KMS-11 (cell line): ENCODE measurements at regions not wholly inside any gene's neighbourhood (a gene's known extent, or its start where the extent isn't known, plus 50 kb on each side); places are given as distances from the start of the nearest gene placed in this dataset.

Experiments
- H2AFZ ChIP-seq: fragments of 200-600 bp; sonication (generic); 2 replicates; pipeline ENCODE4 v1.6.1; 2016; ENCODE audit warnings: antibody characterized with exemption, mixed run types, low read depth
- H3K27ac ChIP-seq: fragments of 200-600 bp; sonication (generic); 2 replicates; pipeline ENCODE4 v1.6.1; 2016; ENCODE audit warnings: mild to moderate bottlenecking, mixed run types
- H3K27me3 ChIP-seq: fragments of 200-600 bp; sonication (generic); 2 replicates; pipeline ENCODE4 v1.6.1; 2017; ENCODE audit warnings: mild to moderate bottlenecking, low read depth, mixed run types, moderate library complexity; ENCODE audit not compliant: insufficient read depth
- H3K36me3 ChIP-seq: fragments of 200-600 bp; sonication (generic); 2 replicates; pipeline ENCODE4 v1.6.1; 2017; ENCODE audit warnings: mild to moderate bottlenecking, mixed run types; ENCODE audit not compliant: insufficient read depth
- H3K4me1 ChIP-seq: fragments of 200-600 bp; sonication (generic); 2 replicates; pipeline ENCODE4 v1.6.1; 2016; ENCODE audit warnings: mild to moderate bottlenecking, low read depth, mixed run types; ENCODE audit not compliant: poor library complexity, severe bottlenecking
- H3K4me2 ChIP-seq: fragments of 200-600 bp; sonication (generic); 2 replicates; pipeline ENCODE4 v1.7.0; 2016; ENCODE audit warnings: mild to moderate bottlenecking, mixed run types
- H3K4me3 ChIP-seq: fragments of 200-600 bp; sonication (generic); IDR thresholded peaks from 2 replicates; pipeline ENCODE4 v1.6.1; 2017; ENCODE audit warnings: low read depth, low read length, mixed read lengths; ENCODE audit not compliant: insufficient read depth
- H3K79me2 ChIP-seq: fragments of 200-600 bp; sonication (generic); 2 replicates; pipeline ENCODE4 v1.6.1; 2016; ENCODE audit warnings: low read depth, mixed run types; ENCODE audit not compliant: insufficient read depth
- H3K9ac ChIP-seq: fragments of 200-600 bp; sonication (generic); 2 replicates; pipeline ENCODE4 v1.6.1; 2016; ENCODE audit warnings: mild to moderate bottlenecking, mixed run types
- H4K20me1 ChIP-seq: fragments of 200-600 bp; sonication (generic); 2 replicates; pipeline ENCODE4 v1.6.1; 2016; ENCODE audit warnings: mild to moderate bottlenecking, mixed run types; ENCODE audit not compliant: insufficient read depth
- CTCF ChIP-seq: fragments of 200-600 bp; sonication (generic); conservative IDR thresholded peaks from 2 replicates; pipeline ENCODE4 v1.6.1; 2017; ENCODE audit warnings: low read depth, mild to moderate bottlenecking, antibody characterized with exemption, low read length, moderate library complexity, mixed read lengths

GRCh38 chr16:87006789-87007745 is 310.1 kb downstream of the C16orf95 start:
- Histone ChIP-seq H3K4me3 (no peak overlapping the region), H3K27ac (no peak overlapping the region), H2AFZ (no peak overlapping the region), H3K27me3 (0 out of 2 replicates have a peak, but pooled peaks cover 3% of the 10 kb centered on the region), H3K79me2 (no peaks in the 10 kb centered on the region), H4K20me1 (no peaks in the 10 kb centered on the region), H3K4me1 (no peaks in the 10 kb centered on the region), H3K9ac (no peak overlapping the region), H3K4me2 (no peak overlapping the region), H3K36me3 (no peaks in the 10 kb centered on the region)
- no peak for TF ChIP-seq CTCF

GRCh38 chr16:87007907-87008306 is 309.3 kb downstream of the C16orf95 start:
- Histone ChIP-seq H3K4me3 (no peak overlapping the region), H3K9ac (no peak overlapping the region), H4K20me1 (no peaks in the 10 kb centered on the region), H3K4me2 (no peak overlapping the region), H3K27me3 (0 out of 2 replicates have a peak, but pooled peaks cover 3% of the 10 kb centered on the region), H3K79me2 (no peaks in the 10 kb centered on the region), H3K27ac (no peak overlapping the region), H2AFZ (no peak overlapping the region), H3K4me1 (no peaks in the 10 kb centered on the region), H3K36me3 (no peaks in the 10 kb centered on the region)
- no peak for TF ChIP-seq CTCF

- no peaks in the 10 kb centered on the region for H3K4me1 ChIP-seq
- H3K36me3 ChIP-seq = no peaks in the 10 kb centered on the region
- H3K79me2 ChIP-seq = no peaks in the 10 kb centered on the region
- no peaks in the 10 kb centered on the region for H4K20me1 ChIP-seq
- TF ChIP-seq CTCF = no peak
- no peak overlapping the region for H3K9ac ChIP-seq
- H3K27me3 ChIP-seq = 0 out of 2 replicates have a peak, but pooled peaks cover 3% of the 10 kb centered on the region
- H2AFZ ChIP-seq = no peak overlapping the region
- H3K27ac ChIP-seq = no peak overlapping the region
- no peak overlapping the region for H3K4me2 ChIP-seq
- H3K4me3 ChIP-seq = no peak overlapping the region
These were observed 308.5 kb downstream of the C16orf95 start for GRCh38 chr16:87008664-87009063.

GRCh38 chr16:87012954-87013938 is 303.9 kb downstream of the C16orf95 start:
- H3K4me2 ChIP-seq = no peak overlapping the region
- H3K79me2 ChIP-seq = no peaks in the 10 kb centered on the region
- no peak overlapping the region for H2AFZ ChIP-seq
- H3K9ac ChIP-seq = no peak overlapping the region
- H3K36me3 ChIP-seq = no peaks in the 10 kb centered on the region
- H4K20me1 ChIP-seq = no peaks in the 10 kb centered on the region
- 0 out of 2 replicates have a peak, but pooled peaks cover 3% of the 10 kb centered on the region for H3K27me3 ChIP-seq
- TF ChIP-seq CTCF = no peak
- H3K27ac ChIP-seq = no peak overlapping the region
- H3K4me3 ChIP-seq = no peak overlapping the region
- H3K4me1 ChIP-seq = no peaks in the 10 kb centered on the region
